Naive thymus-derived CD8-positive, alpha-beta T cell (primary cell): ENCODE measurements at regions not wholly inside any gene's neighbourhood (a gene's known extent, or its start where the extent isn't known, plus 50 kb on each side); places are given as distances from the start of the nearest gene placed in this dataset.
"Not testable (repeated sequence)": the region's sequence is repeated elsewhere in the genome, so short reads cannot be mapped to it uniquely, and the experiment has no call there.

ENCODE experiments used
- ATAC-seq, 2 donors: fragments of 150-1000 bp; cut with Tn5 transposase in 1 of 2; sonication (Bioruptor Pico), chemical (Tn5 transposase) in 1 of 2; 1 replicate in 1 of 2; 2 replicates in 1 of 2; pipeline ENCODE4 v1.10.0; 2021; ENCODE audit warnings: mild to moderate bottlenecking in 2 of 2, moderate library complexity in 2 of 2
- POLR2A ChIA-PET: fragments of 350-600 bp; sonication (Branson Sonifier 250); formaldehyde crosslinking; loops from one replicate; lab custom pipeline; 2021; ENCODE audit warnings: antibody characterized with exemption; lab: Charles Lee
- DNase-seq, 10 donors: peaks; one replicate each; pipeline versions ENCODE4 v3.0.0 to v3.0.0-alpha.2; 2020 to 2022
- H3K27ac Mint-ChIP-seq, 10 donors: one replicate each; pipeline ENCODE4 v1.8.0; 2020 to 2022; ENCODE audit warnings: mild to moderate bottlenecking in 10 of 10, mixed read lengths in 10 of 10, moderate library complexity in 4 of 10, inconsistent platforms in 1 of 10
- H3K27me3 Mint-ChIP-seq, 5 donors: one replicate each; pipeline ENCODE4 v1.8.0; 2021 to 2022; ENCODE audit warnings: mixed read lengths in 5 of 5
- H3K36me3 Mint-ChIP-seq, 3 donors: one replicate each; pipeline ENCODE4 v1.8.0; 2020 to 2022; ENCODE audit warnings: mixed read lengths in 3 of 3, mild to moderate bottlenecking in 2 of 3, inconsistent platforms in 1 of 3
- H3K4me1 Mint-ChIP-seq, 4 donors: one replicate each; pipeline ENCODE4 v1.8.0; 2021 to 2022; ENCODE audit warnings: mixed read lengths in 4 of 4
- H3K4me3 Mint-ChIP-seq, 10 donors: one replicate each; pipeline ENCODE4 v1.8.0; 2020 to 2022; ENCODE audit warnings: mild to moderate bottlenecking in 10 of 10, mixed read lengths in 10 of 10, moderate library complexity in 6 of 10, inconsistent platforms in 1 of 10
- H3K9me3 Mint-ChIP-seq, 9 donors: one replicate each; pipeline ENCODE4 v1.8.0; 2020 to 2022; ENCODE audit warnings: mixed read lengths in 9 of 9, mild to moderate bottlenecking in 3 of 9, inconsistent platforms in 1 of 9, moderate library complexity in 1 of 9

DNA sequence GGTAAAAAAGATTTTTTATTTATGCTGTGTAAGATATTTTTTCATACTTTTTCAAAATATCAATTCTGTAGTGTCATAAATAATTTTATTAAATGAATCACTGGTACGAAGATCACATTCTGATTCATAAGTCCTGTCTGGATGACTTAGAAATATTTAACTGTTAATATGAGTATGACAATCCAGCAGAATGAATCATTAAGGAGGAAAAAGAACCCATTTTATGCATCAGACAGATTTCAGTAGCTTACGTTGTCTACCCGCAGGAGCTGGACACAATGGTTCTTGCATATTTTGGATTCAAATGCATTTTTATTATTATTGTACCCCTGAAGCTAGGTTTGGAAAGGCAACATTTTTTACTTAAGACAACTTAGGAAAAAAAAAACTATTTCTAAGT lies 448.9 kb upstream of the TSPY4 start:
- Mint-ChIP-seq H3K27me3 (peaks cover 0 to 4% (median 0%) of the 10 kb centered on the region in 5 donors), H3K4me3 (no peak overlapping the region), H3K27ac (no peak overlapping the region), H3K36me3 (no peaks in the 10 kb centered on the region), H3K4me1 (no peaks in the 10 kb centered on the region), H3K9me3 (no peaks in the 10 kb centered on the region)
- POLR2A ChIA-PET, result no interaction called here
- ATAC-seq, result no peak
- DNase-seq, result no peak

DNA sequence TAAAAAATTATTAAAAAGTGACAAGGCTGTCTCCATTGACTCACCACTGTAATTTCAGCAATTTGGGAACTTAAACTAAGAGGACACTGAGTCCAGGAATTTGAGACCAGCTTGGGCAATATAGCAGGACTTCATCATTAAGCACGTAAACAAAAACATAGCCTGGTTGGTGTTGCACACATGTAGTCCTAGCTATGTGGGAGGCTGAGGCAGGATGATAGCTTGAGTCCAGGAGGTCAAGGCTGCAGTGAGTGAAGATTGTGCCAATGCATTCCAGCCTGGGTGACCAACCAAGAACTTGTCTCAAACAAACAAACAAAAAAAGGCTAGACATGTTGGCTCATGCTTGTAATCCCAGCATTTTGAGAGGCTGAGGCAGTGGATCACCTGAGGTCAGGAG lies 439.4 kb upstream of the TSPY4 start:
- Mint-ChIP-seq H3K27me3 (peaks cover 0 to 8% (median 0%) of the 10 kb centered on the region in 5 donors), H3K4me1 (no peaks in the 10 kb centered on the region), H3K27ac (no peak overlapping the region), H3K4me3 (no peak overlapping the region), H3K9me3 (no peaks in the 10 kb centered on the region), H3K36me3 (no peaks in the 10 kb centered on the region)
- DNase-seq (no peak), ATAC-seq (no peak)
- POLR2A ChIA-PET, result no interaction called here

- Mint-ChIP-seq H3K27me3 (peaks cover 0 to 4% (median 0%) of the 10 kb centered on the region in 5 donors), H3K4me1 (no peaks in the 10 kb centered on the region), H3K4me3 (no peak overlapping the region), H3K9me3 (no peaks in the 10 kb centered on the region), H3K36me3 (no peaks in the 10 kb centered on the region), H3K27ac (no peak overlapping the region)
- DNase-seq (no peak), ATAC-seq (no peak)
- POLR2A ChIA-PET, result no interaction called here
Observed at GRCh38 chrY:8905141-8905540, 432.1 kb upstream of the TSPY4 start.

GRCh38 chrY:8922576-8922975 lies 414.7 kb upstream of the TSPY4 start:
- H3K27ac Mint-ChIP-seq, H3K4me3 Mint-ChIP-seq, ATAC-seq, H3K36me3 Mint-ChIP-seq, H3K9me3 Mint-ChIP-seq, H3K27me3 Mint-ChIP-seq, DNase-seq, H3K4me1 Mint-ChIP-seq, POLR2A ChIA-PET: not testable (repeated sequence)
